Sigmoid colon (tissue), 6 donors: ENCODE measurements at regions not wholly inside any gene's neighbourhood (a gene's known extent, or its start where the extent isn't known, plus 50 kb on each side); places are given as distances from the start of the nearest gene placed in this dataset.

ENCODE experiments used
- DNase-seq: peaks from one replicate; pipeline ENCODE4 v3.0.0-alpha.2; 2019
- H3K27ac ChIP-seq, 4 donors: fragments of 200-600 bp; sonication (generic); one replicate each; pipeline ENCODE4 v1.5.1; 2016 to 2019; ENCODE audit warnings: mild to moderate bottlenecking in 1 of 4
- H3K27me3 ChIP-seq, 3 donors: fragments of 200-600 bp; sonication (generic); one replicate each; pipeline ENCODE4 v1.5.1; 2019; ENCODE audit warnings: mild to moderate bottlenecking in 1 of 3
- H3K36me3 ChIP-seq, 4 donors: fragments of 200-600 bp; sonication (generic); one replicate each; pipeline ENCODE4 v1.5.1; 2016 to 2019
- H3K4me1 ChIP-seq, 4 donors: fragments of 200-600 bp; sonication (generic); one replicate each; pipeline ENCODE4 v1.5.1; 2017 to 2019
- H3K4me3 ChIP-seq, 4 donors: fragments of 200-600 bp; sonication (generic); one replicate each; pipeline ENCODE4 v1.5.1; 2017 to 2019; ENCODE audit warnings: mild to moderate bottlenecking in 2 of 4, moderate library complexity in 1 of 4
- H3K9me3 ChIP-seq, 4 donors: fragments of 200-600 bp in 3 of 4; sonication (generic) in 3 of 4; one replicate each; pipeline versions ENCODE4 v1.5.1 to v1.6.1; 2013 to 2019
- EP300 ChIP-seq, 4 donors: sonication (generic); formaldehyde crosslinking; IDR thresholded peaks; one replicate each; pipeline ENCODE4 v1.6.1; 2017; ENCODE audit warnings: antibody characterized with exemption in 4 of 4
- POLR2A ChIP-seq, 2 donors: fragments of 450-650 bp; IDR thresholded peaks; one replicate each; pipeline ENCODE4 v1.6.1; 2016; ENCODE audit warnings: antibody characterized with exemption in 2 of 2, mild to moderate bottlenecking in 2 of 2, moderate library complexity in 2 of 2
- POLR2AphosphoS5 ChIP-seq, 4 donors: sonication (generic); formaldehyde crosslinking; IDR thresholded peaks; one replicate each; pipeline ENCODE4 v1.6.1; 2017; ENCODE audit warnings: antibody characterized with exemption in 4 of 4
- WGBS, 2 donors: extraction: QIAGEN DNeasy Blood & Tissue Kit; methylation state at CpG; one replicate each; pipeline ENCODE4 v1.1.7; 2013; 5-methylcytosine and 5-hydroxymethylcytosine counted together
- intact Hi-C: fragments of 100-400 bp; cut with DNase I; formaldehyde crosslinking; loops from one replicate; pipeline ENCODE4 v1.15.1; 2023
- TF ChIP-seq, protein P1 (sequence below), 4 experiments: fragments of 450-650 bp in 3 of 4; fragments of 200-600 bp in 1 of 4; IDR thresholded peaks; one replicate each; pipeline ENCODE4 v1.5.1; 2016 to 2019; ENCODE audit warnings: antibody characterized with exemption in 4 of 4, mild to moderate bottlenecking in 3 of 4, moderate library complexity in 2 of 4
- donor health status: healthy with polysubstance abuse.
- donor health status: healthy.

DNA sequence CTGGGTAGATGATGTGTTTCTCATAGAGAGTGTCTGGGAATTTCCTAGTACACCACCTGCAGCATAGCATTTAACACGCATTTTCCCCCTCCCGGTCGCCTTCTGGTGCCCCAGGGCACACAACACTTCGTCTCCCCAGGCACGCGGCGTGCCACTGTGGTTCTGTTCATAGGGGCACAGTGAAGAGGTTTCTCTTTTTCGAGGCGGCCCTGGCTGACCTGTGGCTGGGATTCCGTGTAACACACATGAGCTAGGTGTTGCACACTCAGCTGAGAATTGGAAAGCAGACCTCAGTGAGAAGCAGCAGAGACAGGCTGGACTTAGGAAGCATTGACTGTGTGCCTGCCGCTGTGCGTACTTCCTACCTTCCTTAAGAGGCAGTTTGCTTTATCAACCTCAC lies 214.3 kb upstream of the SHH start:
- intact Hi-C loops = no loop called here
- TF ChIP-seq, protein P1, sequence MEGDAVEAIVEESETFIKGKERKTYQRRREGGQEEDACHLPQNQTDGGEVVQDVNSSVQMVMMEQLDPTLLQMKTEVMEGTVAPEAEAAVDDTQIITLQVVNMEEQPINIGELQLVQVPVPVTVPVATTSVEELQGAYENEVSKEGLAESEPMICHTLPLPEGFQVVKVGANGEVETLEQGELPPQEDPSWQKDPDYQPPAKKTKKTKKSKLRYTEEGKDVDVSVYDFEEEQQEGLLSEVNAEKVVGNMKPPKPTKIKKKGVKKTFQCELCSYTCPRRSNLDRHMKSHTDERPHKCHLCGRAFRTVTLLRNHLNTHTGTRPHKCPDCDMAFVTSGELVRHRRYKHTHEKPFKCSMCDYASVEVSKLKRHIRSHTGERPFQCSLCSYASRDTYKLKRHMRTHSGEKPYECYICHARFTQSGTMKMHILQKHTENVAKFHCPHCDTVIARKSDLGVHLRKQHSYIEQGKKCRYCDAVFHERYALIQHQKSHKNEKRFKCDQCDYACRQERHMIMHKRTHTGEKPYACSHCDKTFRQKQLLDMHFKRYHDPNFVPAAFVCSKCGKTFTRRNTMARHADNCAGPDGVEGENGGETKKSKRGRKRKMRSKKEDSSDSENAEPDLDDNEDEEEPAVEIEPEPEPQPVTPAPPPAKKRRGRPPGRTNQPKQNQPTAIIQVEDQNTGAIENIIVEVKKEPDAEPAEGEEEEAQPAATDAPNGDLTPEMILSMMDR (IDR thresholded peaks at IDR 0.05) = no peak
- TF ChIP-seq POLR2A (IDR thresholded peaks at IDR 0.05) = no peak
- TF ChIP-seq POLR2AphosphoS5 (IDR thresholded peaks at IDR 0.05) = no peak
- TF ChIP-seq EP300 (IDR thresholded peaks at IDR 0.05) = no peak
- WGBS, 2 donors = 84 to 90% methylated on average over 12 of the region's 12 CpGs
- Histone ChIP-seq H3K9me3 (no peaks in the 10 kb centered on the region), H3K27ac (no peak overlapping the region), H3K27me3 (peaks cover 0 to 13% (median 0%) of the 10 kb centered on the region in 3 donors), H3K36me3 (no peaks in the 10 kb centered on the region), H3K4me3 (no peak overlapping the region), H3K4me1 (no peaks in the 10 kb centered on the region)
- no peak for DNase-seq

DNA sequence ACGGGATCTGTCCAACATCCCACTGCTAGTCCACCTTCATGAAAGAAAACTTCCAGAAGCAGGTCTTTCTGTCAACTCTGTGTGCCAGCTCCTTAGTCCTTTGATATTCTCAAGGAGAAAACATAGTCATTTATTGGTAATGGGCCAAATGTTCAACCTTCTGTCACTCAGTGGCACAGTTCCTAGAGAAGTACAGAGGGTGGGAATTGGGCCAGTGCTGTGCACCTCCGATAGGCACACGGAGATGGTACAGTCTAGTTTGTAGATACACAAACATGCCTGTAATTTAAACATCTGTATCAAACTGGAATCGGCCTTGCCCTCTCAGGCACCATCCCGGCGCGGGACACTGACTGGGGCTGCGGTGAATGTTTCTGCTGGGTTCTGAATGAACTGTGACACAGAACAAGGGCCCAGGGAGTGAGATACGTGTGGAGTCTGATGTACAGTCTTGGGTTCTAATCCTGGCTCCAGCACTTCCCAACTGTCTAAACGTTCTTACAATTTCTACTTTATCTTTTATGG lies 213.9 kb upstream of the SHH start:
- no peak for DNase-seq
- TF ChIP-seq, protein P1 (IDR thresholded peaks at IDR 0.05) = no peak
- TF ChIP-seq POLR2AphosphoS5 (IDR thresholded peaks at IDR 0.05) (no peak), EP300 (IDR thresholded peaks at IDR 0.05) (no peak)
- no peaks in the 10 kb centered on the region for H3K36me3 ChIP-seq
- peaks cover 0 to 13% (median 0%) of the 10 kb centered on the region in 3 donors for H3K27me3 ChIP-seq
- no peaks in the 10 kb centered on the region for H3K9me3 ChIP-seq
- H3K4me3 ChIP-seq = no peak overlapping the region
- 92% methylated on average over 10 of the region's 10 CpGs for WGBS, 2 donors
- no peak overlapping the region for H3K27ac ChIP-seq
- intact Hi-C loops = no loop called here
- no peaks in the 10 kb centered on the region for H3K4me1 ChIP-seq

- H3K9me3 ChIP-seq = no peaks in the 10 kb centered on the region
- WGBS, 2 donors = 83 to 88% methylated on average over 6 of the region's 6 CpGs
- intact Hi-C loops = no loop called here
- H3K27me3 ChIP-seq = peaks cover 0 to 12% (median 0%) of the 10 kb centered on the region in 3 donors
- H3K36me3 ChIP-seq = no peaks in the 10 kb centered on the region
- no peaks in the 10 kb centered on the region for H3K4me1 ChIP-seq
- no peak overlapping the region for H3K4me3 ChIP-seq
- TF ChIP-seq EP300 (IDR thresholded peaks at IDR 0.05) (no peak), POLR2A (IDR thresholded peaks at IDR 0.05) (no peak), POLR2AphosphoS5 (IDR thresholded peaks at IDR 0.05) (no peak)
- TF ChIP-seq, protein P1 (IDR thresholded peaks at IDR 0.05) = no peak
- no peak overlapping the region for H3K27ac ChIP-seq
- no peak for DNase-seq
Observed at GRCh38 chr7:156025675-156026074, 213.4 kb upstream of the SHH start.

DNA sequence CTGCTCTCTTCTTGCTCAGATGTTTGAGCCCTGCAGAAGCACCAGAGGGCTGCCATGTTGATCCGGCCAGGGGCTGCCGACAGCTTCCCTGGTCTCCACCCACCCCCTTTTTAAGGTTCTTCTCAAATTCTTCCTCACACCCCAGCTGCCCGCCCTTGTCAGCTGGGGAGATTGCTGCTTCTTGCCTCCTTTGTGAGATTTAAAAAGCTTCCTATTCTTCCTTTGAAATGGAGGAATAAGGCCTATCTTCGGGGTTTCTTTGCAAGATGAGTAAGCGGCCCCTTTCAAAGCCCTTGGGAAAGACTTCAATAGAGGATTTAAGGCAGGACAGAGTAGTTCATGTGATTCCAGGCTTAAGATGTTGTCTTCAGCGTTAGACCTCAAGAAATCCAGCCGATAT lies 211.9 kb upstream of the SHH start:
- no peak overlapping the region for H3K4me3 ChIP-seq
- H3K27me3 ChIP-seq = no peaks in the 10 kb centered on the region
- intact Hi-C loops = no loop called here
- TF ChIP-seq, protein P1 (IDR thresholded peaks at IDR 0.05) = no peak
- TF ChIP-seq POLR2A (IDR thresholded peaks at IDR 0.05) = no peak
- TF ChIP-seq POLR2AphosphoS5 (IDR thresholded peaks at IDR 0.05) = no peak
- no peak for TF ChIP-seq EP300 (IDR thresholded peaks at IDR 0.05)
- no peaks in the 10 kb centered on the region for H3K4me1 ChIP-seq
- no peaks in the 10 kb centered on the region for H3K36me3 ChIP-seq
- H3K27ac ChIP-seq = no peak overlapping the region
- no peaks in the 10 kb centered on the region for H3K9me3 ChIP-seq
- WGBS, 2 donors = 90 to 96% methylated on average over 7 of the region's 7 CpGs
- no peak for DNase-seq
